ENCODE measurements at regions not wholly inside any gene's neighbourhood (a gene's known extent, or its start where the extent isn't known, plus 50 kb on each side); places are given as distances from the start of the nearest gene placed in this dataset.

DNA sequence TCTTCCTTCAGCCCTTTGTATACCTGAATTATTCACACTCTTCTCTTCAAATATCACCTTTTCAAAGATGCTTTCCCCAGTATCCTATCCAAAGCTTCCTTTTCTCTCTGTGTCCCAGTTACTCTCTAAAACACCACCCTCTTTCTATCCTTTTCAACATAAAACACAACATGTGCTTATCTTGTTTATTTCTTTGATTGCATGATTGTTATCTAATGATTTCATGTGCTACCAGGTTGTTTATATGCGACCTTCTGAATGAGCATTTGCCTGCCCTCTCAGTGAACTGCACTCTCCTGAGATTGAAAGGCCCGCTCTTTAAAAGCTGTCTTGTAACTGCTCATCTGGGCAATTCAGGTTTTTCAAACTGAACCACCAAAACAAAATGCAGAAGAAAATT is 97.7 kb upstream of the FGGY start (continued):
- TF ChIP-seq, protein P1, sequence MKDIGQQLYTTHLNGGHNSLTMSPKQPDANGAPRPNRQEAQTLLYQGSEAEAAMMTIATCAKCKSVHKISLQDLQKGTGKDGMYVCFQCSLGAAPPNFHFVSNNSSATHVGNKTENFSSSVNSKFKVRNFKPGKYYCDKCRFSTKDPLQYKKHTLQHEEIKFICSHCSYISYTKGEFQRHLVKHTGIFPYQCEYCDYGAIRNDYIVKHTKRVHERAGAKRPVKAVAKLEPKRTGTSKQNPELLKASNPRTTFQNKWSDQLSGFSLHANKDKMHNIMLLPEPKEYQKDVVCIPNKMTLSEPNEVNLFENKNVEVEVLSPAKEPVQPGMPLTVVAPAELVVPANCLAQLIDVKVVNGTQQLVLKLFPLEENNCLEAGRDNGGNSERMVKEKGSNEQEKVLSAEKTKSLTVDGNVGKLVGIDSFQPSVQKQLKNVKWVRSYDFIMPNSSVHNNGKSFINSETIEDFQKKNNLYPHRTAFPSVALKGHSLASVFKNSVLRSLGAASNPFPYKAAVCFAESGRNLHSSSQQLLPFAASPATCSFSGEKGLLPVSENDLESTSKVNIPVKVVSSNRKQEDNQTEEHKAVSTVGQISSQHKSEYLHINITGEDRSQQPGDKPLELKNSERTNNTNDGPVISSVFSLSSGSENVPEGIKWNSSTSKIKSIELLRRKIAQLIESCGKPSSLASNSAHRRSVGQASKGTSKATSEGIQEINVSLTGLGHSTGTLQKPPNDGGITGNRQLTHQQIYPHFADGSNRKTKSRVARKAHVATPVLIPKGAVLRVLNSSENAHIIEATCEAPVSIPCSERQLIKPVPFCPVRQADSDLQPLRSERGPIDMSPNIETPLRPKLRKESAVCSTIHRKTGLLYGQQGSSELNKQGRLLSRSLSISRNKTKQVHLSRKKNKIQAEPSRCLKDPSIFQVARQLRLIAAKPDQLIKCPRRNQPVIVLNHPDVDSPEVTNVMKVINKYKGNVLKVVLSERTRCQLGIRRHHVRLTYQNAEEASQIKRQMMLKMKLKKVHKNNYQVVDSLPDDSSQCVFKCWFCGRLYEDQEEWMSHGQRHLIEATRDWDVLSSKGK (CRISPR knock-in tag; IDR thresholded peaks at IDR 0.05), result no peak
- TF ChIP-seq TAF9B (IDR thresholded peaks at IDR 0.05; ENCODE audit: partially characterized antibody) (no peak), KAT8 (IDR thresholded peaks at IDR 0.05; ENCODE audit: low read depth) (no peak)

DNA sequence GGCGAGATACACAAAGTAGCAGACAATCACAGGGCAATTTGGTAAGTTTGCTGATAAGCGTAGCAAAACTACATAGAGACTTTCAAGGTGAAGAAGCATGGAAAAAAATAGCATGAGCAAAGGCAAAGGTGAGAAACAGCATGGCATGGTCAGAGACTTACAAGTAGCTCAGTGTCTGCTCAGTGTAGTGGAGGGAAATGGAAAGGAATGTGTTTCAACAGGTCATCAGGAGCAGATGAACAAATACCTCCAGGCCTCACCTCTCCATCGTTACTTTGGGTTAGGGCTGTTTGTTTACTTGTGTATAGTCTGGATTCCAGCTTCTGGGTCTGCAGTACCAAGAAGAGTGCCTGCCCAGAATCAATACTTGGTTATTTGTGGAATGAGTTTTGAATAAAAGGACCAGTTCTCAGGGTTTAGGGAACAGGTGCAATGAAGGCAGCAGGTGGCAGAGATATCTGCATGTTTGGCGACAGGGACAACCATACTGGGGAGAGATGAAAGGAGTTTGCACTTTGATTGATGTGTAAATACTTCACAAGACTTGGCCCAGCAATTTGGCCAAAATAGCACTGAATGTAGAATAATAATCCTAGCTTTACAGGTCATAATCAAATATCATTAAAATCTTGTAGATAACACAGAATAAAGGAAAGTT is 97.0 kb upstream of the FGGY start:
- no peaks in the 10 kb centered on the region for H3K4me1 ChIP-seq (replicated peaks in 1 of 2; ENCODE audit: control insufficient read depth in 2 of 2, insufficient read depth in 2 of 2, low read length in 2 of 2)
- H3K36me3 ChIP-seq (ENCODE audit: control insufficient read depth, insufficient read depth, low read length), result no peaks in the 10 kb centered on the region
- H2AFZ ChIP-seq (ENCODE audit: low read depth, low read length), result no peak overlapping the region
- H3K4me3 ChIP-seq, result no peak overlapping the region
- 2% methylated on average over 4 of the region's 4 CpGs for WGBS (ENCODE audit: insufficient coverage, low coverage, missing lambda C conversion rate)
- in situ Hi-C loops (cut with MboI) (no loop called here), intact Hi-C loops (cut with micrococcal nuclease) (no loop called here)
- TF ChIP-seq ETS2 (tag; IDR thresholded peaks at IDR 0.05; ENCODE audit: borderline replicate concordance, poor library complexity, severe bottlenecking) (no peak), SMAD4 (CRISPR knock-in tag; conservative IDR thresholded peaks at IDR 0.05) (no peak), KLF13 (tag; IDR thresholded peaks at IDR 0.05; ENCODE audit: borderline replicate concordance, low read depth) (no peak), NR1H2 (CRISPR knock-in tag; IDR thresholded peaks at IDR 0.05) (no peak), TEAD2 (tag; IDR thresholded peaks at IDR 0.05) (no peak), MCM2 (IDR thresholded peaks at IDR 0.05; ENCODE audit: low read depth) (no peak)
- H3K79me2 ChIP-seq (ENCODE audit: control insufficient read depth, insufficient read depth, low read length), result no peaks in the 10 kb centered on the region
- H3K27ac ChIP-seq (ENCODE audit: extremely low read depth, low read depth, low read length), result no peak overlapping the region
- DNase-seq (ENCODE audit: extremely low read depth in 1 of 4, low spot score in 3 of 4) (no peak), ATAC-seq (no peak), FAIRE-seq (no peak)
- H3K9me1 ChIP-seq (ENCODE audit: control insufficient read depth, insufficient read depth, low read length), result no peaks in the 10 kb centered on the region
- no TSS peak for BruUV-seq (replicated peaks)
- H3K4me2 ChIP-seq (ENCODE audit: insufficient read depth, low read length), result no peak overlapping the region
- CTCF ChIA-PET (ENCODE audit: low intra/inter-chr PET ratio), result interaction anchor here (0.7 kb wide), 1 partner anchor 350 kb away, joined by 3 read pairs; no protein-coding TSS in a partner anchor
- POLR2A ChIA-PET, result interaction anchor here (0.6 to 0.7 kb wide), 2 partner anchors 15 to 23 kb away, joined by 3 to 4 read pairs; no protein-coding TSS in a partner anchor
- H3K9me3 ChIP-seq (replicated peaks; ENCODE audit: control insufficient read depth, insufficient read depth, low read depth, low read length), result no peaks in the 10 kb centered on the region
- no peak overlapping the region for H3K9ac ChIP-seq (ENCODE audit: insufficient read depth in 1 of 2, low read depth in 2 of 2, low read length in 2 of 2)
- H4K20me1 ChIP-seq (replicated peaks; ENCODE audit: control insufficient read depth, insufficient read depth, low read length), result no peaks in the 10 kb centered on the region
- H3K27me3 ChIP-seq (ENCODE audit: control insufficient read depth in 2 of 2, insufficient read depth in 2 of 2, low read length in 2 of 2), result peaks cover 5 to 7% of the 10 kb centered on the region in 2 experiments; a peak in 3 of 5 replicates
